ENCODE measurements at regions not wholly inside any gene's neighbourhood (a gene's known extent, or its start where the extent isn't known, plus 50 kb on each side); places are given as distances from the start of the nearest gene placed in this dataset.

DNA sequence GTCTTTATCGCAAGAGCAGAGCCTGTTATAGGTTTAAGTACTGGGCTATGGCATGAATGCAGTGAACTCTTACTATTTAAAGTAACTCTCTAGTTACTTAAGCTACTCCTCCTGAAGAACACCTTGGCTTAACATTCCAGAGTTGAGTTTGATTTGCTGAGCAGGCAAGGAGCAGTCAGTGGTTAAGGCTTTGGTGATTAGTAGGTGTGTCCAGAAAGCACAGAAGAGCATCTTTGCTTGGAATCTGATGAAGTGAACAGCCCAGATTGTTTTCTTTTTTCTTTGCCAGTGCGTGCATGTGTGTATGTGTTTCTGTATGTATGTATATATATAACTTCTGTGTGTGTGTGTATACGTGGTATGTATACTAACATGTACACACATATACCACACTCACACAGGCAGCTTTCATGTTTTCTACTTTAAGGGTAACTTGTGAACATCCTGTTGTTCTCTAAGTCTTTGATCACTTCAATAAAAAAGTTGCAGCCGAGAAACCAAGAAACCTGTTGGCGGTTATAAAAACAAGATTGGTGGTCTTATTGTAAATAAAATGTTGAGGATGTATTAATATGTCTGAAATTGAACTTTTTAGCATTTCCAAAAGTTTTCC, 56.2 kb upstream of the TULP4 start:
- Histone ChIP-seq H3K4me3 (ENCODE audit: low read length in 2 of 2) (no peak overlapping the region), H2AK5ac (ENCODE audit: low read depth, low read length) (no peak overlapping the region), H3K4ac (ENCODE audit: low read length) (no peak overlapping the region), H3K9me3 (replicated peaks in 1 of 2; ENCODE audit: control insufficient read depth in 2 of 2, insufficient read depth in 1 of 2, low read depth in 1 of 2, low read length in 2 of 2) (peaks cover 0 to 3% of the 10 kb centered on the region in 2 donors), H3K9ac (ENCODE audit: low read depth, low read length, poor library complexity) (no peak overlapping the region), H2BK15ac (ENCODE audit: low read length) (no peak overlapping the region), H3K27me3 (ENCODE audit: control insufficient read depth in 3 of 3, insufficient read depth in 3 of 3, low read depth in 1 of 3, low read length in 3 of 3) (no peaks in the 10 kb centered on the region), H3K79me1 (ENCODE audit: low read depth, low read length) (no peaks in the 10 kb centered on the region), H2BK12ac (ENCODE audit: low read length) (no peak overlapping the region), H2BK5ac (ENCODE audit: low read length) (no peak overlapping the region), H4K8ac (ENCODE audit: low read depth, low read length) (no peak overlapping the region), H2BK120ac (ENCODE audit: low read depth, low read length) (no peak overlapping the region), H3K27ac (replicated peaks; ENCODE audit: low read length) (no peak overlapping the region), H3K23ac (ENCODE audit: low read depth, low read length, poor library complexity) (no peak overlapping the region), H3K4me2 (ENCODE audit: insufficient read depth, low read length, poor library complexity, severe bottlenecking) (no peak overlapping the region), H3K14ac (ENCODE audit: low read length) (no peak overlapping the region), H3K18ac (ENCODE audit: low read length) (no peak overlapping the region), H3K36me3 (replicated peaks in 1 of 2; ENCODE audit: control insufficient read depth in 2 of 2, insufficient read depth in 2 of 2, low read length in 2 of 2) (peaks cover 0 to 11% of the 10 kb centered on the region in 2 donors), H4K91ac (ENCODE audit: low read depth, low read length, poor library complexity) (no peak overlapping the region), H2AFZ (ENCODE audit: low read length) (no peak overlapping the region), H3K4me1 (ENCODE audit: control insufficient read depth in 2 of 2, insufficient read depth in 1 of 2, low read depth in 1 of 2, low read length in 2 of 2) (peaks cover 0 to 3% of the 10 kb centered on the region in 2 donors)
- WGBS, 2 donors (ENCODE audit: extremely low coverage in 2 of 2, insufficient read length in 2 of 2, insufficient replicate concordance in 1 of 2): no CpG with 5 or more reads among the region's 5 CpGs
- no peak for DNase-seq (ENCODE audit: low spot score)

DNA sequence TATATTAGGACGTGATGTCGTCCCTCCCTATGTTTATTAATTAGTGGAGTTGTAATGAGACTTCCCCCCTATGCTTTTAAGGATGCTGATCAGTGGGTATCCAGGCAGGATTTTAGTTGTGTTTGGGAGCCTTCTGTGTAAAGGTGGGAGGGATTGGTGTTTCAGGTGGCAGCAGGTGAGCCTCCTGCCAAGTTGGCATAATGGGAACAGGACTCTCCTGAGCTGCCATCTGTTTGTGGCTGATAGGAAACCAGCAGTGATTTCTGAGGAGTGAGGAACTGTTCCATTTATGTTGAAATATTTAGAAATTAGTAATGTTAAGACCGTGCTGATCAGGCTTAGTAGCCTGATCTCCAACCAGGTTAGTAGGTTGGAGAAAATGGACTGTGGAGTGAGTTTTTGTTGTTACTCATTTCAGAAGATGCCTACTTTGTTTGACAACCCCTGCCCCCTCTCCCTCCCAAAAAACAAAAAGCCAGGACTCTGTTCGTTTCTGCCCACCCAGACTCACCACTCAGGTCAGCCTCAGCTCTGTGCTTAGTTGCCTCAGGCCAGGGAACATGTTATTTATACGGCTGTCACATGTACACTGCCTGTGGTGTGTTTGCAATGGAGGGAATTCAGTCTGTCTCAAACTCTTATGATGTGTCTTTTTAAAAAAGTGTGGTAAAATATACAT, 55.4 kb upstream of the TULP4 start:
- Histone ChIP-seq H2BK12ac (ENCODE audit: low read length) (no peak overlapping the region), H2BK5ac (ENCODE audit: low read length) (no peak overlapping the region), H3K4ac (ENCODE audit: low read length) (no peak overlapping the region), H3K9ac (ENCODE audit: low read depth, low read length, poor library complexity) (no peak overlapping the region), H2BK15ac (ENCODE audit: low read length) (no peak overlapping the region), H3K36me3 (replicated peaks in 1 of 2; ENCODE audit: control insufficient read depth in 2 of 2, insufficient read depth in 2 of 2, low read length in 2 of 2) (peaks cover under 1 to 11% of the 10 kb centered on the region in 2 donors), H2AK5ac (ENCODE audit: low read depth, low read length) (no peak overlapping the region), H3K79me1 (ENCODE audit: low read depth, low read length) (no peaks in the 10 kb centered on the region), H3K4me2 (ENCODE audit: insufficient read depth, low read length, poor library complexity, severe bottlenecking) (no peak overlapping the region), H3K4me3 (ENCODE audit: low read length in 2 of 2) (no peak overlapping the region), H3K4me1 (ENCODE audit: control insufficient read depth in 2 of 2, insufficient read depth in 1 of 2, low read depth in 1 of 2, low read length in 2 of 2) (peaks cover 0 to 3% of the 10 kb centered on the region in 2 donors), H4K91ac (ENCODE audit: low read depth, low read length, poor library complexity) (no peak overlapping the region), H3K23ac (ENCODE audit: low read depth, low read length, poor library complexity) (no peak overlapping the region), H2BK120ac (ENCODE audit: low read depth, low read length) (no peak overlapping the region), H3K9me3 (replicated peaks in 1 of 2; ENCODE audit: control insufficient read depth in 2 of 2, insufficient read depth in 1 of 2, low read depth in 1 of 2, low read length in 2 of 2) (peaks cover 0 to 3% of the 10 kb centered on the region in 2 donors), H3K27ac (replicated peaks; ENCODE audit: low read length) (no peak overlapping the region), H3K27me3 (ENCODE audit: control insufficient read depth in 3 of 3, insufficient read depth in 3 of 3, low read depth in 1 of 3, low read length in 3 of 3) (no peaks in the 10 kb centered on the region), H3K14ac (ENCODE audit: low read length) (no peak overlapping the region), H4K8ac (ENCODE audit: low read depth, low read length) (no peak overlapping the region), H2AFZ (ENCODE audit: low read length) (no peak overlapping the region), H3K18ac (ENCODE audit: low read length) (no peak overlapping the region)
- no CpG with 5 or more reads among the region's 5 CpGs for WGBS, 2 donors (ENCODE audit: extremely low coverage in 2 of 2, insufficient read length in 2 of 2, insufficient replicate concordance in 1 of 2)
- DNase-seq (ENCODE audit: low spot score): no peak

DNA sequence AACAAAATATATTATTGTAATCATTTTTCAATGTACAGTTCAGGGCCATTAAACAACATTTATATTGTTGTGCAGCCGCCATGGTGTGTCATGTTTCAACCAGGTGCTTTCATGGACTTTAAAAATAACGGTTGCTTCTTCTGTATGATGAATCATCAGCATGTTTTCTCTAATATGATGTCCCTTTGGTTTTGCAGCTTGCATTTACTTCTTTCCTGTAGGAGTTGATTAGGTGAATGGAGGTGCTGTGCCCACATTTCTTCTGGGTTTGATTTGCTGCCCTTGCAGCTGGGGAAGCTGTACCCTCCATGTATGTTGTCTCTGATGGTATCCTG, 54.9 kb upstream of the TULP4 start:
- H2AFZ ChIP-seq (ENCODE audit: low read length): no peak overlapping the region
- H2BK5ac ChIP-seq (ENCODE audit: low read length): no peak overlapping the region
- H3K9ac ChIP-seq (ENCODE audit: low read depth, low read length, poor library complexity): no peak overlapping the region
- no peak overlapping the region for H3K4ac ChIP-seq (ENCODE audit: low read length)
- no peak overlapping the region for H2BK120ac ChIP-seq (ENCODE audit: low read depth, low read length)
- no peak for DNase-seq (ENCODE audit: low spot score)
- no peaks in the 10 kb centered on the region for H3K79me1 ChIP-seq (ENCODE audit: low read depth, low read length)
- H3K23ac ChIP-seq (ENCODE audit: low read depth, low read length, poor library complexity): no peak overlapping the region
- H2BK15ac ChIP-seq (ENCODE audit: low read length): no peak overlapping the region
- H2BK12ac ChIP-seq (ENCODE audit: low read length): no peak overlapping the region
- WGBS, 2 donors (ENCODE audit: extremely low coverage in 2 of 2, insufficient read length in 2 of 2, insufficient replicate concordance in 1 of 2): no CpG with 5 or more reads among the region's 2 CpGs
- H3K14ac ChIP-seq (ENCODE audit: low read length): no peak overlapping the region
- H4K91ac ChIP-seq (ENCODE audit: low read depth, low read length, poor library complexity): no peak overlapping the region
- peaks cover 0 to 3% of the 10 kb centered on the region in 2 donors for H3K9me3 ChIP-seq (replicated peaks in 1 of 2; ENCODE audit: control insufficient read depth in 2 of 2, insufficient read depth in 1 of 2, low read depth in 1 of 2, low read length in 2 of 2)
- no peak overlapping the region for H3K27ac ChIP-seq (replicated peaks; ENCODE audit: low read length)
- H3K4me3 ChIP-seq (ENCODE audit: low read length in 2 of 2): no peak overlapping the region
- no peak overlapping the region for H2AK5ac ChIP-seq (ENCODE audit: low read depth, low read length)
- H3K18ac ChIP-seq (ENCODE audit: low read length): no peak overlapping the region
- H3K4me2 ChIP-seq (ENCODE audit: insufficient read depth, low read length, poor library complexity, severe bottlenecking): no peak overlapping the region
- no peak overlapping the region for H4K8ac ChIP-seq (ENCODE audit: low read depth, low read length)
- peaks cover 3 to 13% of the 10 kb centered on the region in 2 donors for H3K36me3 ChIP-seq (replicated peaks in 1 of 2; ENCODE audit: control insufficient read depth in 2 of 2, insufficient read depth in 2 of 2, low read length in 2 of 2)
- no peaks in the 10 kb centered on the region for H3K27me3 ChIP-seq (ENCODE audit: control insufficient read depth in 3 of 3, insufficient read depth in 3 of 3, low read depth in 1 of 3, low read length in 3 of 3)
- H3K4me1 ChIP-seq (ENCODE audit: control insufficient read depth in 2 of 2, insufficient read depth in 1 of 2, low read depth in 1 of 2, low read length in 2 of 2): peaks cover 0 to 7% of the 10 kb centered on the region in 2 donors

DNA sequence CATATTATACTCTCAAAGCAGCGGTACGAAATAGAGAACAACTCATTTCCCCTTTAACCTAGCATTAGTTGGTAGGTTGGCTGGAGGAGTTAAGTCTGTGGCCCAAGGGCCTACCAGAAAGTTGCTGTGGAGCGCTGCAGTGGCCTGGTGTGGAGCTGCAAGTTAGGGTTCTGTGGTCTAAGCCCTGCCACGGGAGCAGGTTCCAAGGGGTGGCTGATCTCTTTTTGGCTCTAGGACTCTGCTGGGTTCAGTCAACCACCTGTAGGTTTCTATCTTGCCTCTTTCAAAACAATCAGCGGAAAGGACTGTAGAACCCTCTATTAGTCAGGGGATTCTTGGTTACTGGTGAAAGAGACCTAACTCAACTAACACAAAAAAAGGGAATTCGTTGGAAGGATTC, 54.5 kb upstream of the TULP4 start:
- Histone ChIP-seq H2BK12ac (ENCODE audit: low read length) (no peak overlapping the region), H4K91ac (ENCODE audit: low read depth, low read length, poor library complexity) (no peak overlapping the region), H3K9me3 (replicated peaks in 1 of 2; ENCODE audit: control insufficient read depth in 2 of 2, insufficient read depth in 1 of 2, low read depth in 1 of 2, low read length in 2 of 2) (peaks cover 0 to 3% of the 10 kb centered on the region in 2 donors), H3K9ac (ENCODE audit: low read depth, low read length, poor library complexity) (no peak overlapping the region), H2BK15ac (ENCODE audit: low read length) (no peak overlapping the region), H4K8ac (ENCODE audit: low read depth, low read length) (no peak overlapping the region), H3K4ac (ENCODE audit: low read length) (no peak overlapping the region), H3K79me1 (ENCODE audit: low read depth, low read length) (no peaks in the 10 kb centered on the region), H3K4me3 (ENCODE audit: low read length in 2 of 2) (no peak overlapping the region), H2BK5ac (ENCODE audit: low read length) (no peak overlapping the region), H2BK120ac (ENCODE audit: low read depth, low read length) (no peak overlapping the region), H3K27me3 (ENCODE audit: control insufficient read depth in 3 of 3, insufficient read depth in 3 of 3, low read depth in 1 of 3, low read length in 3 of 3) (no peaks in the 10 kb centered on the region), H3K4me2 (ENCODE audit: insufficient read depth, low read length, poor library complexity, severe bottlenecking) (no peak overlapping the region), H3K14ac (ENCODE audit: low read length) (no peak overlapping the region), H3K27ac (replicated peaks; ENCODE audit: low read length) (no peak overlapping the region), H2AK5ac (ENCODE audit: low read depth, low read length) (no peak overlapping the region), H2AFZ (ENCODE audit: low read length) (no peak overlapping the region), H3K4me1 (ENCODE audit: control insufficient read depth in 2 of 2, insufficient read depth in 1 of 2, low read depth in 1 of 2, low read length in 2 of 2) (peaks cover 0 to 7% of the 10 kb centered on the region in 2 donors), H3K18ac (ENCODE audit: low read length) (no peak overlapping the region), H3K23ac (ENCODE audit: low read depth, low read length, poor library complexity) (no peak overlapping the region), H3K36me3 (replicated peaks in 1 of 2; ENCODE audit: control insufficient read depth in 2 of 2, insufficient read depth in 2 of 2, low read length in 2 of 2) (peaks cover 4 to 15% of the 10 kb centered on the region in 2 donors)
- no peak for DNase-seq (ENCODE audit: low spot score)
- WGBS, 2 donors (ENCODE audit: extremely low coverage in 2 of 2, insufficient read length in 2 of 2, insufficient replicate concordance in 1 of 2): no CpG with 5 or more reads among the region's 6 CpGs

Measured in neuronal stem cell (in vitro differentiated cells).